Activated T-helper 2 cell treated with anti-CD3 and anti-CD28 coated beads, Interferon-gamma antibody, Interleukin-2, Interleukin-4, amounts not matched to agents 10 μg/mL and 5 μg/mL and 100 μg/mL, durations not matched to agents 14 hours and 24 hours and 36 hours (primary cell): ENCODE measurements at regions not wholly inside any gene's neighbourhood (a gene's known extent, or its start where the extent isn't known, plus 50 kb on each side); places are given as distances from the start of the nearest gene placed in this dataset.

Experiments
- DNase-seq: peaks from one replicate; pipeline ENCODE4 v3.0.0; 2021; ENCODE audit warnings: low spot score
- H3K27ac Mint-ChIP-seq: one replicate; pipeline ENCODE4 v1.8.0; 2021; ENCODE audit warnings: mixed read lengths
- H3K27me3 Mint-ChIP-seq: one replicate; pipeline ENCODE4 v1.8.0; 2021; ENCODE audit warnings: low read depth, mixed read lengths
- H3K36me3 Mint-ChIP-seq: one replicate; pipeline ENCODE4 v1.8.0; 2021; ENCODE audit warnings: low read depth, mixed read lengths
- H3K4me1 Mint-ChIP-seq: one replicate; pipeline ENCODE4 v1.8.0; 2021; ENCODE audit warnings: low read depth, mixed read lengths
- H3K4me3 Mint-ChIP-seq: one replicate; pipeline ENCODE4 v1.8.0; 2021; ENCODE audit warnings: low read depth, mild to moderate bottlenecking, moderate library complexity, mixed read lengths
- H3K9me3 Mint-ChIP-seq: one replicate; pipeline ENCODE4 v1.8.0; 2021; ENCODE audit warnings: mixed read lengths
- intact Hi-C: fragments of 100-400 bp; cut with micrococcal nuclease; formaldehyde crosslinking; loops from one replicate; pipeline ENCODE4 v1.15.1; 2023

DNA sequence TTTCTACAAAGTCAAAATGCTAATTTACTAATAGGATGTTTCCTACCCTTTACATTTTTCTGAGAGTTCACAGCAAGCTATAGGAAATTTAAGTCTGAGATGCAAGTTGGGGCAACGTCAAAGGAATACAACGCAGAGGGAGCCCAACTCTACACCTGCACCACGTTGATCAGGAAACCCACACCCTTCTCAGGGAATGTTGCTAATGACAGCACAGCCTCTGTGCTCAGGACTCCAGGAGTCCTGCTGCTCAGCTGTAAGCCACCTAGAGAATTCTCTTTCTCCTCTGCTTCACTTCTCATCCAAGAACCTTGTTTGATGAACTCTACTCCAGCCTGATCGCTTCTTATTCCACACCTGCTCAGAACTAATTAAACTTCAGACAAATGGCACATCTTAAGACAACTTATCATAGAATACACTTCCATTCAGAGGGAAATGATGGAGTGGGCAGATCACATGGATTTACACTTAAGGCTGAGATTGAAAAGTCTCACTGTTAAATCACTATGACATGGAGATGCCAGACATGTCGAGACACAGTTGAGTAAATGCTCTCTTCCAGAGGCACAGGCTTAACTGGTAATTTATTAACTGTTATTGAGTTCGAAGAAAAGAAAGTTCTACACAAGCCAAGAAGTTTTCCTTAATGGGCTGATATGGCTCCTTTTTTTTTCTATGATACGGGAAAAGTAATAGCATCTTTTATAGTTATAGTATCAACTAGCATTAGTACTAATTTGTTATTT lies 811.6 kb upstream of the ARGLU1 start:
- no peak for DNase-seq
- Mint-ChIP-seq H3K4me3 (no peak overlapping the region), H3K36me3 (no peaks in the 10 kb centered on the region), H3K27ac (no peak overlapping the region), H3K27me3 (no peaks in the 10 kb centered on the region), H3K4me1 (no peaks in the 10 kb centered on the region), H3K9me3 (peaks cover 7% of the 10 kb centered on the region)
- intact Hi-C loops: no loop called here

DNA sequence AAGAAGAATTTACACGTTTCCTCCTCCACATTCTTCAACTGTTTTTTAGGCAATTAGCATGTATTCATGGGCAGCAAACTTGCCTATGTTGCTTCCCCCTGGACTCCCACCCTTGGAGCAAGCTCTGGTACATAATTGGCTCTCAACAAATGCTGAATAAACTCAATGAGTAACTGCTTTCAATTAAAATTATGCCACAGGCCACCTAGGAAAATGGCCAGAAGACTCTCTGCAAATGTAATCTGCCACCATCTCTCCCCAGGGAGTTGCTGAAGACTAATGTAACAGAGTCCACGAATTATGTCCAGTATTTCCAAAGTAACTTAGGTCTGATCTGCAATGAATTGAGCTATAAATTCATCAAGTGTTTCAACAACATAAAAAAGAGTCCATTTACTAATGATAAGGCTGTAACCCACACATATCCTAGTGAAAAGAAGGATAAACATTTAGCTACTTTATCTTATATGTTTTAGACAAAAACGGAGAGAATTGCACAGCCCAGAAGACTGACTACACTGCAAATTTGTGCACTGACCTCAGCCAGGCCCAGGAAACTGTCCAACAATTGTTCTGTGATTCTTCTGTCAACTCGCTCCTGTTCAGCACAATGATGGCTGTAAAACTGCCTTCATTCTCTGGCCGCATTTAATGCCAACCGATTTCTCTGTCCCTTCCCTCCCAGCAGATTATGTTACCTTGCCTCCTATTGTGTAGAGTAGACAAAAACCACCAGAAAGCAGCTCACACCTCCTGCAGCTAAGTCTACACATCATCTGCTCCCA lies 808.6 kb upstream of the ARGLU1 start:
- intact Hi-C loops: no loop called here

DNA sequence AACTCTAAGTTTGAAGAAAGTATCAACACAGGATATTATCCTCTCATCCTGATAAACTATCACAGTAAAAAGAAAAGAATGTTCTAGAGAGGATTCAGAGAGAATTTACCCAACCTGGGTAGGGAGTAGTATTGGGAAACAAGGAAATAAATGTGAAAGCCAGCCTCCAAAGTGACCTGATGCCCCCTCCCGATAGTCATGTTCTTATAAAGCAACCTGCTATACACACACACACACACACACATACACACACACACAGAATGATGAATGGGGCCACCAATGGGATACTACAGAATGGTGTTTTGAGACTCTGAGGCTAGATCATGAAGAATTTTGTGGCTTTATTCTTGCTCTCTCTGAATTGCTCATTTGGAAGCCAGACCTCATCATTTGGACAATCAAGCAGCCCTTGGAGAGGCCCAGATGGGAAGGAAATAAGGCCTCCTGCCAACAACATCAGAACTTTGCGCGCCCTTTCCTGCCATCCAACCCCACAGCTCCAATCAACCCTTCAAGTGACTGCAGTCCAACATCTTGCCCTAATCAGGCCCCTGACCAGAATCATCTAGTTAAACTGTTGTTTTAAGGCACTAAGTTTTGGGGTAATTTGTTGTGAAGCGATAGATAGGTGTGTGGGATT lies 807.9 kb upstream of the ARGLU1 start:
- no peak overlapping the region for H3K27ac Mint-ChIP-seq
- no peaks in the 10 kb centered on the region for H3K27me3 Mint-ChIP-seq
- DNase-seq: no peak
- no peak overlapping the region for H3K4me3 Mint-ChIP-seq
- H3K36me3 Mint-ChIP-seq: no peaks in the 10 kb centered on the region
- intact Hi-C loops: no loop called here
- peaks cover 3% of the 10 kb centered on the region for H3K9me3 Mint-ChIP-seq
- no peaks in the 10 kb centered on the region for H3K4me1 Mint-ChIP-seq

More for the DNA sequence above, 808.6 kb upstream of the ARGLU1 start:
- H3K27me3 Mint-ChIP-seq: no peaks in the 10 kb centered on the region
- DNase-seq: no peak
- H3K4me1 Mint-ChIP-seq: no peaks in the 10 kb centered on the region
- H3K4me3 Mint-ChIP-seq: no peak overlapping the region
- peaks cover 3% of the 10 kb centered on the region for H3K9me3 Mint-ChIP-seq
- no peaks in the 10 kb centered on the region for H3K36me3 Mint-ChIP-seq
- H3K27ac Mint-ChIP-seq: no peak overlapping the region

DNA sequence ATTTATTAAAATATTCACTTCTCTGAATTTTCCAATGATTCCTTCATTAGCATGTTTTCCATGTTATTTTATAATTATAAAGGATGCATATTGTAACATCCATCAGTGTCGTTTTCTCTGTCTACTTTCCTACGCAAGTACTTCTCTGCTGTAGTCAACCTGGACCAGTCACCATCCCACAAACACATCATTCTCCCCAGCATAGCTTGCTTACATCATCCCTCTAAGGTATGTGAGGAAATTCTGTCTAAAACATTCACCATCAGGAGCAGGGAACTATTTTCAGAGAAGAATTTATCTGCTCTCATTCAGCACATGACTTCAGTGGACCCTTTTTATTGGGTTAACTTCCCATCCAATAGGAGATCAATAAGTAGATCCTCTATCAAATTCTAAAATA lies 806.1 kb upstream of the ARGLU1 start:
- Mint-ChIP-seq H3K4me1 (no peaks in the 10 kb centered on the region), H3K27ac (no peak overlapping the region), H3K36me3 (no peaks in the 10 kb centered on the region), H3K27me3 (no peaks in the 10 kb centered on the region), H3K4me3 (no peak overlapping the region), H3K9me3 (peaks cover 3% of the 10 kb centered on the region)
- DNase-seq: no peak
- intact Hi-C loops: no loop called here

DNA sequence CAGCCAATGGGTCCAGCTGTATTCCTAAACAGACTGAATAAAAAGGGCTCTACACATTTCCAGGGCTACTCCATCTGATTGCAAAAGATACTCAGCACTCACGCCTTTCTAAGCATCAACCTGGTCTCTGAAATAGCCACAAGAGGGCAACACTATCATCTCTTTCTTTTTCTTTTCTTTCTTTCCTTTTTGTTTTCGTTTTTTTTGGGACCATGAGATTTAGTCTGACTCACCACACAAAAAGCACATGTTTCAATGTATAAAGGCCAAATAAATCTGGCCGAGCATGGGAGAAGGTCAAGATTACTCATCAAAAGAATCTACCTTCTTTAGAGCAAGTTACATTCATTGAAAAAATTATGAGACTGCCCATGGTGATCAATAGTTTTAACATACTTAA lies 805.6 kb upstream of the ARGLU1 start:
- Mint-ChIP-seq H3K36me3 (no peaks in the 10 kb centered on the region), H3K27me3 (no peaks in the 10 kb centered on the region), H3K4me1 (no peaks in the 10 kb centered on the region), H3K27ac (no peak overlapping the region), H3K4me3 (no peak overlapping the region), H3K9me3 (peaks cover 7% of the 10 kb centered on the region)
- no peak for DNase-seq
- intact Hi-C loops: no loop called here

DNA sequence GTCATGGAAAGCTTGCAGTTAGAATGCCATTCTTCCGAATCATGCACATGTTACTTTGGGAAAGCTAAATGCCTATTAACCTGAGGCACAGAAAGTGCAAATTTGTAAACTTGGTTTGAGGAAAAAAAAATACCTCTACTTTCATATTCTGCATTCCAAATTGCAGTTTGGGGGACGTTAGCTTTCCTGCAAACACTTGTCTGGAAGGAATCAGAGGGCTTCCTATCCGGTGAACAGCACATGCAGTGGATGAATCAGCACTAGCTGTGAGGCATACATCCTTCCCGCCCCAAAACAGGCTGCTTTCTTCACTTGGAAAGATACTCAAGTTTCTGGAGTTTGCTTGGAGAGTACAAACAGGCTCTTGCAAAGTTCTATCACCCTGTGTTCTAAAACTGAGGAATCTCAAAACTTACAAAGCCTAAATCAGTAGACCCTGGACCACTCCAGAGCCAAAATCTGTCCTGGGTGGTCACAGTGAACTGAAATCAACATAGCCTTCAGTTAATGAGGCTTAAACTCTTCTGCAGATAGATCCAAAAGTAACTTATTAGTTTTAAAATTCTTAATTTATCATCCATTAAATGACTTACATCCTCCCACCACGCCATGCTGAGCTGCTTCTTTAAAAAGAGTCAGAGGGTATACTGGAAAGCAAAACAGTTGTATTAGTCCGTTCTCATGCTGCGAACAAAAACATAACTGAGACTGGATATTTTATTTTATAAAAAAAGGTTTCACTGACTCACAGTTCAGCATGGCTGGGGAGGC lies 802.3 kb upstream of the ARGLU1 start:
- intact Hi-C loops: no loop called here
- DNase-seq: no peak
- H3K4me3 Mint-ChIP-seq: no peak overlapping the region
- no peak overlapping the region for H3K27ac Mint-ChIP-seq
- no peaks in the 10 kb centered on the region for H3K4me1 Mint-ChIP-seq
- no peaks in the 10 kb centered on the region for H3K36me3 Mint-ChIP-seq
- no peaks in the 10 kb centered on the region for H3K27me3 Mint-ChIP-seq
- peaks cover 11% of the 10 kb centered on the region for H3K9me3 Mint-ChIP-seq

DNA sequence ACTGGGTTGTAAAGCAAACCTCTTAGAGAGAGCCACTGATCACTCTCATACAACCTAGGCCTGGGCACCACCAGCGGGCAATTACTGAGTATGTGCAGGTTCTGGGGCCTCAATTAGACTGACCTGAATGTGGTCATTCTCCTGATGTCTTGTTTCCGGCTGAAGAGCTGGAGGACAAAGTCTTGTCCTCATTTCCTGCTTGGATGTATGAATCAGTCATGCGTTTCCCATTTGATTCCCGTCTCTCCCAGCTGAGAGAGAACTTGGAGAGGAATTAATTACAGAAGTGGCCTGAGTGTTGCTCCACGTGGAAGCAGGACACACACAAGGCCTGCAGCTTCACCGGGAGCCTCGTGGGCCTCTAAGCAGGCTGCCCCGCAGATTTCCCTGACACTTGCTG lies 799.3 kb upstream of the ARGLU1 start:
- H3K4me3 Mint-ChIP-seq: no peak overlapping the region
- no peak for DNase-seq
- H3K36me3 Mint-ChIP-seq: no peaks in the 10 kb centered on the region
- peaks cover 11% of the 10 kb centered on the region for H3K9me3 Mint-ChIP-seq
- H3K4me1 Mint-ChIP-seq: no peaks in the 10 kb centered on the region
- intact Hi-C loops: no loop called here
- no peaks in the 10 kb centered on the region for H3K27me3 Mint-ChIP-seq
- no peak overlapping the region for H3K27ac Mint-ChIP-seq

DNA sequence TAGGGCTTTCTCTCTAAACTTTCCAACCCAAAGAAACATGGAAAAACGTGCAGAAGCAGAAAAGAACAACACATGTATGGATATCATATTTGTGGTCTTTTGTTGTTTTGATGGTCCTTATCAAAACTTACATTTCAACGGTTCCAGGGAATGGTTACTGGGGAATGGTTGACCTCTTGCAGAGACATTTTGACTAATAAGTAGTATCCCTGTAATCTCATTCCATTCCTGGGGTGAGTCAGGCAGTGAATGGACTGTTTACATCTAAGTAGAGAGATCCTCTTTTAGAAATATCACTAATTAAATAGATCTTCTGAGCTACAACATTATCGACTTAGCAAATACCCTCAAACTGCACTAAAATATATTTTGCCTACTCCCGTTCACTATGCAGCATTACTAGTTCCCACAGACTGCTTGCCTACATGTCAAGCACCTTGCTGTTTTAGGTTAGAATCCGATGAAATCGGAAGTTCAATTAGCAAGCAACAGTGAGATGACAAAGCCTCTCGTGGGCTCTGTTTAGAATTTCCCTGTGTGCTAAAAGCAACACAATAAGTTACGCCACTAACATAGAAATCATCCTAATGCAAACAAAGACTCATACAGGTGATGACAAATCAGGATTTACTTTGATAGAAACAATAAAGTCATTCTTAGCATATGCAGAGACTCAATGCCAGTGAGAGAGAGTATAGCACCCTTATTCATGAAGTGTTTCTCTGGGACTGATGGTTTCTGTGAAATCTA lies 797.7 kb upstream of the ARGLU1 start:
- Mint-ChIP-seq H3K4me1 (no peaks in the 10 kb centered on the region), H3K27ac (no peak overlapping the region), H3K27me3 (no peaks in the 10 kb centered on the region), H3K9me3 (peaks cover 21% of the 10 kb centered on the region), H3K4me3 (no peak overlapping the region), H3K36me3 (no peaks in the 10 kb centered on the region)
- intact Hi-C loops: no loop called here
- no peak for DNase-seq

DNA sequence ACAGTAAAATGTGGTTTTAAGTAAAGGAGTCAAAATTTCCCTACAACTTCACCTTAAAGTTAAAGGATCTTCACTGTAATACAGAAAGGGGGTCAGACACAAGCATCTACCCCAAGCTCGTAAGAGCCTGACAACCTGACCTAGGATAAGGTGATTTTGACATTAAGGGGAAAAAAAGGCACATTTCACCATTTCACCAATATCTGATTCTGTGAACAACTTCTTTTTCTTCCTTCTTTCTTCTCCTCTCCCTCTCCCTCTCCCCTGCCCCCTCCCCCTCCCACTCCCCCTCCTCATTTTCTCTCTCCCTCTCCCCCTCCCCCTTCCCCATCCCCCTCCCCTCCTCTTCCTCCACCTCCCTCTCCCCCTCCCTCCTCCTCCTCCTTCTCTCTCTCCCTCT lies 796.7 kb upstream of the ARGLU1 start:
- intact Hi-C loops: no loop called here
- Mint-ChIP-seq H3K36me3 (no peaks in the 10 kb centered on the region), H3K27ac (no peak overlapping the region), H3K27me3 (no peaks in the 10 kb centered on the region), H3K9me3 (peaks cover 21% of the 10 kb centered on the region), H3K4me3 (no peak overlapping the region), H3K4me1 (no peaks in the 10 kb centered on the region)
- no peak for DNase-seq

DNA sequence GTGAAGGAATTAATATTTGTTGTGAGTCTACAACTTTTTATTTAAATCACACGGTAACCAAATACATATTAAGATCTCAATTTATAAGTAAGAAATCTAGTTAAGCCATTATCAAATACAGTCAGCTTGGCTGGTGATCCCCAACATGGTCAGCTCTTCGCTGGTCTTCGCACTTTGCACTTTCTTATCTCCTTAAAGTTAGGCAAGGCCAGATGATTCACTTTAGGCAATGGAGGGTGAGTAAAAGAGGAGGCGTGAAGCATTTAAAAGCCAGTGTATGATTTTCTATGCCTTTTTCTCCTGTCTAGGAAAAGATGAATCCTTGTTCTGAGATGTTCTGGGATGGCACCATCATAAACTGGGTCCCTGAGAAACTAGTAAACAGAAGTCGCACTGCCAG lies 793.7 kb upstream of the ARGLU1 start:
- Mint-ChIP-seq H3K36me3 (no peaks in the 10 kb centered on the region), H3K27ac (no peak overlapping the region), H3K4me3 (no peak overlapping the region), H3K9me3 (peaks cover 18% of the 10 kb centered on the region), H3K27me3 (no peaks in the 10 kb centered on the region), H3K4me1 (no peaks in the 10 kb centered on the region)
- intact Hi-C loops: no loop called here
- DNase-seq: no peak

DNA sequence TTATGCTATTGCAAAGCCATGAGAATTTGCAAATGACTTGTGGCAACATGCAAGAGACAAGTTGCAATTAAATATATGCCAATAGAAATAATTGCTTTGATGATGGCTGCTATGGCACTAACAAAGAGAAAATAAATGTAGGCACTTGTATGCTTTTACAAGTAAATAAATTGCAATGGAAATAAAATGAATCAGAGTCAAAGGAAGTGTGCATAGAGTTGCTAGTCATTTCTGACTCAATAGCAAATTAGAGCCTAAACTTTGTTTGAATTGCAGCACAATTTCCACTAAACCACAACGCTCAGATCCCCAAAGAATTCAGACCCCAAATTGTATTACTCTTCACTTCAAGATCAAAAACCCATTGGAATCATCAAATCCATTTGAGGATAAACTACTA lies 792.1 kb upstream of the ARGLU1 start:
- H3K27me3 Mint-ChIP-seq: no peaks in the 10 kb centered on the region
- H3K36me3 Mint-ChIP-seq: no peaks in the 10 kb centered on the region
- no peaks in the 10 kb centered on the region for H3K4me1 Mint-ChIP-seq
- H3K4me3 Mint-ChIP-seq: no peak overlapping the region
- no peak for DNase-seq
- intact Hi-C loops: no loop called here
- H3K27ac Mint-ChIP-seq: no peak overlapping the region
- peaks cover 17% of the 10 kb centered on the region for H3K9me3 Mint-ChIP-seq

DNA sequence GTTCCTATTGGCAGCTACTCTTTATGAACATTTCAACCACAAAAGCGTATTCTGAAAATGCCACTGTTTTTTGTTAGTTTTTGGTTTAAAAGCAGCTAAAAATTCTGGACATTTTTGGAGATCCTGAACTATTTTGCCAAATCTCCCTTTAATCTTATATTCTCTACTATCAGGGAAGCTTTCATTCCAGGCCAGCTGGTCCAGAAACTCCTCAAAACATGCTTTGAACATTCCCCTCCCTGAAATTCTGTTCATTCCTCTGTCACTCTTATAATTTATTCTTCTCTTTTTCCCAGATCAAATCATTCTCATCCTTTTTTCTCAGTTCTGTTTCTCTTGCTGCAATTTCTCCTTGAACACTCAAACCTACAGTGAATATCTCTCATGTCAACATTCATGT lies 790.9 kb upstream of the ARGLU1 start:
- intact Hi-C loops: no loop called here

More for the DNA sequence above, 790.9 kb upstream of the ARGLU1 start:
- no peaks in the 10 kb centered on the region for H3K27me3 Mint-ChIP-seq
- no peak overlapping the region for H3K4me3 Mint-ChIP-seq
- DNase-seq: no peak
- H3K36me3 Mint-ChIP-seq: no peaks in the 10 kb centered on the region
- peaks cover 23% of the 10 kb centered on the region for H3K9me3 Mint-ChIP-seq
- H3K4me1 Mint-ChIP-seq: no peaks in the 10 kb centered on the region
- no peak overlapping the region for H3K27ac Mint-ChIP-seq
